Erythroblast (primary cell): ENCODE measurements at regions not wholly inside any gene's neighbourhood (a gene's known extent, or its start where the extent isn't known, plus 50 kb on each side); places are given as distances from the start of the nearest gene placed in this dataset.

Experiments
- GATA1 ChIP-seq: IDR thresholded peaks from 2 replicates; pipeline ENCODE4 v1.6.1; 2011; ENCODE audit warnings: low read depth, mild to moderate bottlenecking, control low read depth, low read length, moderate library complexity
- POLR2A ChIP-seq: IDR thresholded peaks from 2 replicates; pipeline ENCODE4 v1.6.1; 2011; ENCODE audit warnings: mild to moderate bottlenecking, low read length

DNA sequence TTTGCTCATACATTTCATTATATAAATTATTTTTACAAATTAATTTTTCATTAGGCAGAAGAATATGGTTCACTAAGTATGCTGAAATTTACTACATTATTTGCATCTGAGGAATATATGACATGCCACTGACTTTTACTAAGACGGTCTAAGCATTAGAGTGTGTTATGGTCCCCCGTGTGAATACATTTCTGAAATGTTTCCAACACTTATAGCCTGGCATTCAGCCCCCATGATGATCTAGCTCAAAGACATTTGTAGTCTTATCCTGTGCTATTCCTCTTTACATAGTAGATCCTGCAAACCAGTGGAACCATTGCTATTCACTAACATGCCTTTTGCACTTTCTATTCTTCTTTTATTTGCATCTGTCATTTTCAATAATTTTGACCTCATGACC is 1878.0 kb downstream of the MRPL39 start:
- TF ChIP-seq POLR2A (no peak), GATA1 (no peak)
